Stimulated activated naive CD4-positive, alpha-beta T cell (primary cell): ENCODE measurements at regions not wholly inside any gene's neighbourhood (a gene's known extent, or its start where the extent isn't known, plus 50 kb on each side); places are given as distances from the start of the nearest gene placed in this dataset.

Experiments
- DNase-seq, 6 experiments: peaks; one replicate each; lab custom pipeline; 2025; lab: John Stamatoyannopoulos, UW

GRCh38 chr2:220114443-220114842, 487.0 kb downstream of the SLC4A3 start:
- DNase-seq: no peak

DNA sequence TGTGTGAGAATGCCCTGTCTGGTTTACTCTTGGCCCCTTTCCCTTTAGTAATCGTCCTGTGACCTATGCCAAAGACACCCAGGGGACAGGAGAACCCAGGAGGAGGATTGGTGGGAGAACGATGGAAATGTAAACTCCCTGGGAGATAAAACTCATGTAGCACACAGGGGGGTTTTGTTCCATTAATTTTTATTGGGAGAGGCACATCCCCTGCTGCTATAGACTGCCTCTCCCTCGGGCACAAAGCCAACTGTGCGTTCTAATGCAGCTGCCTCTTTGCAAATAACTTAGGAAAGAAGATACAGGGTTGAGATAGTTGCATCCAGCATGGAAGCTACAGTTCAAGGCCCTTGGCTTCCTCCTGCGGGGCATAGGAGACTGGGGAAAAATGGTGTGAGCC, 489.6 kb downstream of the SLC4A3 start:
- no peak for DNase-seq

DNA sequence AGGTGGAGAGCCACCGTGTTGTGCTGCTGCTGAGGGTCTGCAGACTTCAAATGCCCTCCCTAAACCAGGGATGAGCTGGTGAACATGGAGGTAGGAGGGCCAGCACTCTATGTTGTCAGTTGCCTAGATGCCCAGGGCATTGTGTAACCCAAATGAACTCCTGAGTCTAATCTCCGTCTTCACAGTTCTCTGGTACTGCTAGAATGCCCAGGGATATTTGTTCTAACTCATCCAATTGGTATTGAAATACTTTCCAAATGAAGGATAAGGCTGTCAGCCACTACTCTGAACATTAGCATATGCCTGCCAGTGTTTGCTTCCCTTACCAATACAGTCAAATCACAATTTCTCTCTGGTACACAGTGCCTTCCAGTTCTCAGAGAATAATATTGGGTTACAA, 492.6 kb downstream of the SLC4A3 start:
- DNase-seq: no peak

- no peak for DNase-seq
Measured at GRCh38 chr2:220123751-220124150, 496.3 kb downstream of the SLC4A3 start.

DNA sequence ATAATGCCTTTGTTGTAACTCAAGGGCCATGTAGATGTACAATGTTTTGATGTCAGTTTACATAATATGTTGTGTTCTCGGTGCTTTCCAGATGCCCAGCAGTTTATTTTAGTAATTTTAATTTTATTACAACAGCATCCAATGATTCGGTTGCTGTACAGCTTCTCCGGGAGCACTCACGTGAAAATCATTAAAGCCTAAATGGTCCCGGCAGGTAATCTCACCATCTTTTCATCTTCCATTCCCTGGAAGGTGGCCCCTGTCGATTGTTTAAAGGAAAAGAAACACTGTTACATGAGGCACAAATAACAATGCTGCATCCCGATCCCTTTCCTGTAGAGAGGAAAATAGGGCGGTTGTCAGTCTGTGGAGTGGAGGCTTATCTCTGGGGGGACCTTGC, 498.1 kb downstream of the SLC4A3 start:
- DNase-seq: no peak

DNA sequence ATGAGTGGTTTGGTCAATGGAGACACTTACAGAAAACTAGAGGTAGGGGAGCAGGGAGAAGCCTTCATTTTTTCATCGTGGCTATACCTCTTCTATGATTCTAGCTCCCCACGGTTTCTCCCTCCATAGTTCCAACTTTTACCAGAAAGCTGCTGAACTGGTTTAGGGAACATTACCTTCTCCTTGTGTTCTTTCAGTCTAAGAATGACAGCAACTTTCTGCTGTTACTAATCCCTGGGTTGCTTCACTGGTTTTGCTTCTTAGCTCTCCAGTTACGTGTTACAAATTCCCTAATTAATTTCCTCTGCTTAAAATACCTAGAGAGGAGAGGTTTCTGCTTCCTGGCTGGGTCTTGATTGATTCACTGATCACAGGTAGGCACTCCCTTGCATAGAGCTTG, 499.9 kb downstream of the SLC4A3 start:
- DNase-seq: no peak

GRCh38 chr2:220127876-220128275, 500.4 kb downstream of the SLC4A3 start:
- no peak for DNase-seq

- no peak for DNase-seq
Measured at GRCh38 chr2:220129391-220129790, 502.0 kb downstream of the SLC4A3 start.

DNA sequence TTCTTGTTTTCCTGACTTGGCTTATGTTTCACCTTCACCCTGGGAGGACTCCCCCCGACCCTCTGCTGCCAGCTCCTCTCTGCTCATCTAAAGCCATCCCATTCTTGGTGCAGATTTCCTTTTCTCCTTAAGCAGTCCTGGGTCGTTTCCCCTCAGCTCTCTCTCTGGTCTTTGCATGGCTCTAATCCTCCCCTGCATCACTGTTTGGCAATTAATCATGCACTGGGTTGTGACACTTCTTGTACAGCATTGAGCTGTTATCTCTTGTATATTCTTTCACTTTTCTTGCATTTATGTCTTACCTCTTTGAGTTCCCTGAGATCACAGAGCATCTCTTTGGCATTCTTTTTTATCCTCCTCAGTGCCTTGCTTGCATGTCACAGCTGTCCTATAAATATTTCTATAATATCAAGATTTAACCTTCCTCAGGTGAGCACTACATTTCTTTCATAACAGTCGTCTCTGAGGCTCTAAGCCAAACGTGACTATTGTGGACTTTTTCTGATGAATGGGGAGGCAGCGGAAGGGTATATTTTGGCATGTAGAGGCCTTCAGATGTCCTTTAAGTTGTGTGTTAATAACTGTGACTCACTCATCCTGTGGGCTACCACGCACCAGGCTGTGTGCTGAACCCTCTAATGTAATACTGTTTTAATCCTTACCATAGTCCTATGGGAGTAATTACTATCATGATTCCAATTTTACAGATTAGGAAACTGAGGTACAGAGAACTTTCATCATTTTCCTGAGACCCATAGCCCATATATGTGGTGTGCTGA, 507.5 kb downstream of the SLC4A3 start:
- DNase-seq: no peak

DNA sequence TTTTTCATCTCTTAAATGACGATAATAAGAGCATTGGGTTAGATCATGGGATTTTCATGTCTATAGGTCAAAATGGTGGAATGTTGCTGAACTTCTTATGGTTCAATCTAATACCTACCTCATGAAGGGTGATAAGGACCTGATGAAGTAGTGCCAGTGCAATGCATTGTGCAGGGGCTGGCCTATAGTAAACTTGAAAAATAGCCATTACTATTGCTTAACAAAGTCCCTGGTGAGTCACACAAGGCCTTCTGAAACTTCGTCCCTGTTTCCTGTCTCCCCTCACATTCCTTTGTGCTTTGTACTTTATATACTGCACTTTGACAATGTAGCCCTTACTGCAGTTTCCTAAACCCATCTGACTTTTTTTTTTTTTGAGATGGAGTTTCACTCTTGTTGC, 515.9 kb downstream of the SLC4A3 start:
- no peak for DNase-seq

DNA sequence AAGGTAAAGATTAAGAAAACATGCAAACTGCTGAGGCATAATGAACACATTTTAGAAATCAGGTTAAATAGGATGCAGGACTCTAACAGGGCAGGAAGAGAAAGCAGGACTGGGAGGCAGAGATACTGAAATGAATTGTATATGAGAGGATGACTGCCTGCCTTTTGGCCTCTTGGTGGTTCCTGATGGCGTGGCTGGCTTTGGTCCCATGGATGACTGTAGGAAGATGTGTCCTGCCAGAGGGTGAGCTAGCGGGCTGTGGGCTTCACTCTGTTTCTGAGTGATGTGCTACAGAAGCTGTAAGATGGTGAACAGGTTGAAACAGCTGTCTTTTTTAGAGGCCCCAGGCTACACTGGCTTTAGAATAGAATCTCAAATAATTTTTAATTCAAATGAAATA, 517.0 kb downstream of the SLC4A3 start:
- no peak for DNase-seq

- DNase-seq: no peak
Measured at GRCh38 chr2:220147161-220148038, 520.0 kb downstream of the SLC4A3 start.

- DNase-seq: no peak
Measured at GRCh38 chr2:220148471-220149248, 521.2 kb downstream of the SLC4A3 start.

- DNase-seq: no peak
Measured at GRCh38 chr2:220151341-220151740, 523.9 kb downstream of the SLC4A3 start.

DNA sequence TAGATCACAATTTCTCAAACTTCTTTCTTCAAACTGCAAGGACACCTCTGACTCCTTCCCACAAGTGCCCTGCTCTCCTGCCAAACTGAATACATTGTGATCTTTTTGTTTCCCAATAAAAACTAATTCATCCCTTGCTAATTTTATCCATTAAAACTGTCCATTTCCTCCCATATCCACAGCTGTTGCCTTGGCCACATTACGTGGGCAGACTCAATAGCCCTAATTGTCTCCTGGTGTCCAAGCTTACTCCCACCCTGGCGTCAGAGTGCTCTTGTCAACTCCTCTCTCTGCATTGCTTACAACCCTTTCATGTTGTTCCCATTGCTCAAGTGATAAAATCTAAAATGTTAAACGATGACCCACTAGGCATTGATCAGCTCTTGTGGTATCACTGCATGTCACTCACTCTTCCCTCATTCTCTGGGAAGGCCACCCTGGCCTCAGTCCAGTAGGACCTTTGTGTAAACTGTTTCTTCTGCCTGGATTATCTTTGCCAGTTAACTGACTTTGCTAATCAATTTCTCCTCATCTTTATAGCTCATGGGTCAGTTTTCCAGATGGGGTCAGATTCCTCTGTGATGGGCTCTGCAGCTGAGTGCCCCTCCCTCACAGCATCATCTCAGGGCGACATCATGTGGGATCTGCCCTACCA, 525.0 kb downstream of the SLC4A3 start:
- no peak for DNase-seq

- no peak for DNase-seq
Measured at GRCh38 chr2:220153118-220153517, 525.7 kb downstream of the SLC4A3 start.

- no peak for DNase-seq
Measured at GRCh38 chr2:220154304-220154703, 526.9 kb downstream of the SLC4A3 start.

- DNase-seq: no peak
Measured at GRCh38 chr2:220157312-220157711, 529.9 kb downstream of the SLC4A3 start.

DNA sequence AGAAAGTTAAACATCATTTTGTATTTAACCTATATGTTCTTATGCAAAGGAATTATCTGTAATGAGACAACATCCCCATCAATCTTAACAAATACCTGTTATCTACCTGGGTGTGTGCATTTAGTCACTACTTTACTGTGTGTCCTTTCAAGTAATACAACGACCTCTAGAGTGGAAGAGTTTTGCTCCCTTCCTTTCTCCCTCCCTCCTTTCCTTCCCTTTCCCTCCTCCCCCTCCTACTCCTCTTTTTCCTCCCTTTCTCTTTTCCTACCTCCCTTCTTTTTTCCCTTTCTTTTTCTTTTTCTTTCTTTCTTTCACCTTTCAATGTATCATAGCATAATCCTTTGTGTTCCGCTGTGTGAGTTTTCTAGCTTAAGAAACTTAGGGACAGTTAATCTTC, 532.3 kb downstream of the SLC4A3 start:
- DNase-seq: no peak

DNA sequence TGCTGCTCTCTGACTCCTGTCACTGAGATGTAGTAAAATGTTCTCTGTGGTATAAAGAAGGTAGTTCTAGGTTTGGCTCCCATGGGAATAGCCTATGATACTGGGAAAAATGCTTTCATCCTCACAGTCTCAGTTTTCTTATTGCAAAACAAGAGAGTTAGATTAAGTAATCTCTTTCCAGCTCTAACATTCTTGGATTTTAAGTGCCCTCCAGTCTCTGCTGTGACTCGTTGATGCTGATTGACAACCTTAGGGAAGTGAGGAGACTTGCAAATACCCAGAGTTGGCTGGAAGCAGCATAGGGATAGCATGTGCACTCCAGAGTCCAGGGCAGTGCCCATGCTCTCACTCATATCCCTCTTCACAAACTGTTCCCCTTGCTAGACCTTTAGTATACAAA, 534.9 kb downstream of the SLC4A3 start:
- no peak for DNase-seq

DNA sequence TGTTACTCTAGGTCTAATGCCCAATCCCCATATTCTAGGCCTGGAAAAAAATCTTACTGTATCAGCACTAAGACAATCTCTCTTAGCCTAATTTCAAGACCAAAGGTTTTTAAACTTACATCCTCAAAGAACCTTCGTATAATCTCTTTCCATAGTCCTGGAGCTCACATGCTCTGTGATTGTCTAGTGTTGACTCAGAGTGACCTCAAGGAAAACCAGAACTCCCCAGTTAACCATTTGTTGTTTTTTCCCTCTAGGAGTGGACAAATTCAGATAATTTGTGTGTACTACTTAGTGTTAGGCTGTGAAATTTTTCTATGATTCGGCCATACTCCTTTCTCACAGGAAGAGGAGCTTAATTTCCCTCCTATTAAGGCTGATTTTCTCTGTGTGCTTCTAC, 536.1 kb downstream of the SLC4A3 start:
- DNase-seq: no peak

DNA sequence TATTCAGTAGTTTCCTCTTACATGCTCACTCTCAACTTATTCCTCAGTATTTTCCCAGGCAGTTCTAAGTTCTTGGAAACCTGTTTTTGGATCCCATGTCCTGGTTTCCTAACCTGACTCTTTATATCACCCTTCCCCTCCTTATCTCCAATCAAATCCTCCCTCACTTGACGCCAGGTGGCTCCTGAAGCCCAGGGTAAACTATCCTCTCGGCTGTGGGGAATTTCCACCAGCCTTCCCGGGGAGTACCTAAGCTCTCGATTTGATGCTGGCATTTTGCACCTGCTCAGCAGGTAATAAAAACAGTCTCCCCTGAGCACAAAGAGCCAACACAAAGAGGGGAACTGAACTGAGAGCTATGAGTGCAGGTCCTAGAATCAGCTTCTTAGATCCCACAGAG, 538.0 kb downstream of the SLC4A3 start:
- DNase-seq: no peak
